DOHH2 (cell line): ENCODE measurements at regions not wholly inside any gene's neighbourhood (a gene's known extent, or its start where the extent isn't known, plus 50 kb on each side); places are given as distances from the start of the nearest gene placed in this dataset.

Experiments
- H3F3A ChIP-seq: fragments of 200-600 bp; sonication (generic), shearing (Covaris generic); 2 replicates; pipeline ENCODE4 v1.6.0; 2016; ENCODE audit warnings: antibody characterized with exemption, mild to moderate bottlenecking; ENCODE audit not compliant: control insufficient read depth, insufficient read depth
- H3K27ac ChIP-seq: fragments of 200-600 bp; sonication (generic); 2 replicates; pipeline ENCODE4 v1.5.1; 2014; ENCODE audit warnings: low read depth, mild to moderate bottlenecking, low read length, moderate library complexity
- H3K27me3 ChIP-seq: fragments of 200-600 bp; sonication (generic); 2 replicates; pipeline ENCODE4 v1.6.1; 2014; ENCODE audit warnings: mild to moderate bottlenecking, low read length, mixed read lengths; ENCODE audit not compliant: control insufficient read depth
- H3K36me3 ChIP-seq: fragments of 200-600 bp; sonication (generic); 2 replicates; pipeline ENCODE4 v1.6.1; 2014; ENCODE audit warnings: mild to moderate bottlenecking, low read length, moderate library complexity, mixed read lengths; ENCODE audit not compliant: control insufficient read depth
- H3K4me1 ChIP-seq: fragments of 200-600 bp; sonication (generic); 2 replicates; pipeline ENCODE4 v1.6.1; 2014; ENCODE audit warnings: mild to moderate bottlenecking, low read length, mixed read lengths; ENCODE audit not compliant: control insufficient read depth
- H3K4me2 ChIP-seq: fragments of 200-600 bp; sonication (generic); 2 replicates; pipeline ENCODE4 v1.6.0; 2014; ENCODE audit warnings: mild to moderate bottlenecking, low read length, moderate library complexity
- H3K4me3 ChIP-seq: fragments of 200-600 bp; sonication (generic); 2 replicates; pipeline ENCODE4 v1.5.1; 2014; ENCODE audit warnings: mild to moderate bottlenecking, low read length, mixed read lengths
- H3K79me2 ChIP-seq: fragments of 200-600 bp; sonication (generic); 2 replicates; pipeline ENCODE4 v1.6.1; 2014; ENCODE audit warnings: mild to moderate bottlenecking, low read length, mixed read lengths; ENCODE audit not compliant: control insufficient read depth
- H3K9me2 ChIP-seq: fragments of 200-600 bp; sonication (generic); replicated peaks from 2 replicates; pipeline ENCODE4 v1.6.1; 2014; ENCODE audit warnings: mild to moderate bottlenecking, low read length, mixed read lengths; ENCODE audit not compliant: control insufficient read depth
- H3K9me3 ChIP-seq: fragments of 200-600 bp; sonication (generic); 2 replicates; pipeline ENCODE4 v1.6.1; 2014; ENCODE audit warnings: antibody characterized with exemption, low read length, mixed read lengths; ENCODE audit not compliant: control insufficient read depth, insufficient read depth
- H4K20me1 ChIP-seq: fragments of 200-600 bp; sonication (generic); 2 replicates; pipeline ENCODE4 v1.6.0; 2014; ENCODE audit warnings: low read depth, mild to moderate bottlenecking, antibody characterized with exemption, low read length, moderate library complexity; ENCODE audit not compliant: control insufficient read depth, insufficient read depth
- EZH2phosphoT487 ChIP-seq: fragments of 200-600 bp; sonication (generic); IDR thresholded peaks from 2 replicates; pipeline ENCODE4 v1.6.1; 2017; ENCODE audit warnings: borderline replicate concordance, mild to moderate bottlenecking, antibody characterized with exemption, low read length, moderate library complexity, mixed read lengths
- TF ChIP-seq, protein P1 (sequence below): fragments of 200-600 bp; sonication (generic); IDR thresholded peaks from one replicate; pipeline ENCODE4 v1.5.1; 2014; ENCODE audit warnings: antibody characterized with exemption, mild to moderate bottlenecking, low read depth, low read length; ENCODE audit not compliant: poor library complexity, severe bottlenecking

DNA sequence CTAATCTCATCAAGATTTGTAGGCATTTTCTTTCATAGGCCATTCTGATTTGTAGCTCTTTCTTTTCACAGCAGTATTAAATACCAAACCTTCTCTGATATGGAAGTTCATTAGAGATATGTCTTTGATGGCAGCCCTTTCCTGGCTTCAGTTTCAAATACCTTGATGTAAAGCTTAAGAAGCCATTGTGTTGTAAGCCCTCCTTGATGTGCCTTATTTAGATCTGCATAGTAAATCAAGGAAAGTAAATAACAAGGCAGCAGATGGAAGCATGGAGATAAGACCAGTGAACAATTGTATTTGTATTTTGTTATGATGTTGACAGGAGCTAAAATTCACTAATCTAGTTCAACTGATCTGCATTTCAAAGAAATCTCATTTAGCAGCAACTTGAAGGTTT is 234.9 kb upstream of the PPP1R3A start:
- H3K27ac ChIP-seq, result no peak overlapping the region
- no peaks in the 10 kb centered on the region for H4K20me1 ChIP-seq

DNA sequence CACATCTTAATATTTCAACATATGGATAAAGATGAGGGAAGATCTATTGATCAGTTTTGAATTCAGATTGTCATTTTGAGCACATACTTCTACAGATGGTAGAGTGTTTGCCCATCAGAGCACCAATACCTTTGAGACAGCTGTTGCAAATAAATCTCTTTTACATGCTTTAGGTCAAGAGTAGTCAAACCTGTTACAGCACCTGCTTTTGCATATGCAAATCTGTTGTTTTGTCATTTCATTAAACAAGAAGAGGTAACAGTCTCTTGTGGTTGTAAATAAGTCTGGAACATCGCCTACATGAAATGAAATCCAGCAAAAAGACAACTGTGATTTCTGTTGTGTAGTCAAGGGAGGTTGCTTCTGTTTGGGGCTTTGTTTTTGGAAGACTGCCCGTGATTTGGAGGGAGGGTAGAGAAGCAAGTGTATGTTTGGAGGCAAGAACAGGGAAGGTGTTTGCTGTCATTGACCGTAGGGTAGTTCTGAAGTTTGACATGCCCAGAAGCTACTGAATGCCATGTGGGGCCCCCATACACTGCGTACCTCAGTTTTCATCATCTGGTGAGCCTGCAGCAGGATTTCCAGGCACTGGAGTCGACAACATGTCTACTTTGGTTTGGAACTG is 233.6 kb upstream of the PPP1R3A start:
- no peak overlapping the region for H3K27ac ChIP-seq

More for the DNA sequence above, 234.9 kb upstream of the PPP1R3A start:
- H3F3A ChIP-seq, result no peaks in the 10 kb centered on the region
- no peaks in the 10 kb centered on the region for H3K27me3 ChIP-seq
- no peak overlapping the region for H3K4me2 ChIP-seq
- no peak overlapping the region for H3K4me3 ChIP-seq
- no peaks in the 10 kb centered on the region for H3K9me2 ChIP-seq
- no peaks in the 10 kb centered on the region for H3K79me2 ChIP-seq
- H3K36me3 ChIP-seq, result no peaks in the 10 kb centered on the region
- no peaks in the 10 kb centered on the region for H3K4me1 ChIP-seq
- no peak for TF ChIP-seq EZH2phosphoT487
- TF ChIP-seq, protein P1, sequence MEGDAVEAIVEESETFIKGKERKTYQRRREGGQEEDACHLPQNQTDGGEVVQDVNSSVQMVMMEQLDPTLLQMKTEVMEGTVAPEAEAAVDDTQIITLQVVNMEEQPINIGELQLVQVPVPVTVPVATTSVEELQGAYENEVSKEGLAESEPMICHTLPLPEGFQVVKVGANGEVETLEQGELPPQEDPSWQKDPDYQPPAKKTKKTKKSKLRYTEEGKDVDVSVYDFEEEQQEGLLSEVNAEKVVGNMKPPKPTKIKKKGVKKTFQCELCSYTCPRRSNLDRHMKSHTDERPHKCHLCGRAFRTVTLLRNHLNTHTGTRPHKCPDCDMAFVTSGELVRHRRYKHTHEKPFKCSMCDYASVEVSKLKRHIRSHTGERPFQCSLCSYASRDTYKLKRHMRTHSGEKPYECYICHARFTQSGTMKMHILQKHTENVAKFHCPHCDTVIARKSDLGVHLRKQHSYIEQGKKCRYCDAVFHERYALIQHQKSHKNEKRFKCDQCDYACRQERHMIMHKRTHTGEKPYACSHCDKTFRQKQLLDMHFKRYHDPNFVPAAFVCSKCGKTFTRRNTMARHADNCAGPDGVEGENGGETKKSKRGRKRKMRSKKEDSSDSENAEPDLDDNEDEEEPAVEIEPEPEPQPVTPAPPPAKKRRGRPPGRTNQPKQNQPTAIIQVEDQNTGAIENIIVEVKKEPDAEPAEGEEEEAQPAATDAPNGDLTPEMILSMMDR, result no peak
- H3K9me3 ChIP-seq, result no peaks in the 10 kb centered on the region

DNA sequence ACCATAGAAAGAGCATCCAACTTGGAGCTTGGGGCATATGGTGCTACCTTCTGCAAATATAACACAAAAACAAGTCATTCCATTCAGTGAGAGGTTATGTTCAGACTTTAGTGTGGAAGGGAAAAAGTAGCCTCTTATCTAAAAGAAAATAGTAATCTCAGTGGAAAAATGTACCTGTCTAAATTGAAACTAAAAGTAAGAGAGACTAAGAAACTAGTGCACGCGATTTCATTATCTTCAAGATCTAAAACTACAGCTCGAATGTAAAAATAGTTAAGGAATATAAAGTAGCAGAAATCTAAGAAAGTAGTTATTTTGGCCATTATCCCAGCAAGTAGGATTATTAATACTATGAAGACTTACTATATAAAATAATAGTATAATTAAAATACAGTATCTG is 233.0 kb upstream of the PPP1R3A start:
- no peaks in the 10 kb centered on the region for H3K9me3 ChIP-seq
- H4K20me1 ChIP-seq, result no peaks in the 10 kb centered on the region
- no peaks in the 10 kb centered on the region for H3K79me2 ChIP-seq
- no peaks in the 10 kb centered on the region for H3F3A ChIP-seq
- H3K4me2 ChIP-seq, result no peak overlapping the region
- no peak overlapping the region for H3K27ac ChIP-seq
- no peaks in the 10 kb centered on the region for H3K27me3 ChIP-seq
- no peak overlapping the region for H3K4me3 ChIP-seq
- H3K9me2 ChIP-seq, result no peaks in the 10 kb centered on the region
- H3K4me1 ChIP-seq, result no peaks in the 10 kb centered on the region
- TF ChIP-seq EZH2phosphoT487, result no peak
- H3K36me3 ChIP-seq, result no peaks in the 10 kb centered on the region

More for the DNA sequence above, 233.6 kb upstream of the PPP1R3A start:
- H3K9me2 ChIP-seq, result no peaks in the 10 kb centered on the region
- no peak overlapping the region for H3K4me3 ChIP-seq
- no peak overlapping the region for H3K4me2 ChIP-seq
- no peaks in the 10 kb centered on the region for H3K4me1 ChIP-seq
- no peaks in the 10 kb centered on the region for H3K36me3 ChIP-seq
- no peaks in the 10 kb centered on the region for H3F3A ChIP-seq
- TF ChIP-seq EZH2phosphoT487, result no peak
- TF ChIP-seq, protein P1, result no peak
- H3K79me2 ChIP-seq, result no peaks in the 10 kb centered on the region
- no peaks in the 10 kb centered on the region for H3K27me3 ChIP-seq
- H4K20me1 ChIP-seq, result no peaks in the 10 kb centered on the region
- no peaks in the 10 kb centered on the region for H3K9me3 ChIP-seq

DNA sequence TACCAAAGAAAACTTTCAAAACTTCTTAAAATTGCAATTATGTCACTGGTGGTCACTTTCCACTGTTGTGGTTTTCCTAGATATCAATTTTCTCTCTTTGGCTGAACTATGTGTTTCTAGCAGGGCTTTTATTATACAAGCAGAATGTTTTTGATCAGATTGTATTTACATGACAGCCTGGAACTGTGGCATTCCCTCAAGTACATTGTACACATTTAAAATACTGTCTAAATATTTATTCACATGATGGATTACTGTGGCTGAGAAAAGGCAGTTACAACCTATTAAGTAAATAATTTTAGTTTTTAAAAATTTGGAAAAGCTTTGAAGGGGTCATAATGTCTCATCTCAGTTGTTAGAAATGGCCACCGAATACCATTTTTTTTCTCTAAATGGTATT is 231.9 kb upstream of the PPP1R3A start:
- no peak for TF ChIP-seq EZH2phosphoT487
- TF ChIP-seq, protein P1, result no peak

More for the DNA sequence above, 231.9 kb upstream of the PPP1R3A start:
- Histone ChIP-seq H3K36me3 (no peaks in the 10 kb centered on the region), H3K9me3 (no peaks in the 10 kb centered on the region), H3K4me2 (no peak overlapping the region), H3K79me2 (no peaks in the 10 kb centered on the region), H3K4me1 (no peaks in the 10 kb centered on the region), H3K4me3 (no peak overlapping the region), H3K9me2 (no peaks in the 10 kb centered on the region), H3K27ac (no peak overlapping the region), H3K27me3 (no peaks in the 10 kb centered on the region), H4K20me1 (no peaks in the 10 kb centered on the region), H3F3A (no peaks in the 10 kb centered on the region)
